ENCODE measurements at regions not wholly inside any gene's neighbourhood (a gene's known extent, or its start where the extent isn't known, plus 50 kb on each side); places are given as distances from the start of the nearest gene placed in this dataset.

DNA sequence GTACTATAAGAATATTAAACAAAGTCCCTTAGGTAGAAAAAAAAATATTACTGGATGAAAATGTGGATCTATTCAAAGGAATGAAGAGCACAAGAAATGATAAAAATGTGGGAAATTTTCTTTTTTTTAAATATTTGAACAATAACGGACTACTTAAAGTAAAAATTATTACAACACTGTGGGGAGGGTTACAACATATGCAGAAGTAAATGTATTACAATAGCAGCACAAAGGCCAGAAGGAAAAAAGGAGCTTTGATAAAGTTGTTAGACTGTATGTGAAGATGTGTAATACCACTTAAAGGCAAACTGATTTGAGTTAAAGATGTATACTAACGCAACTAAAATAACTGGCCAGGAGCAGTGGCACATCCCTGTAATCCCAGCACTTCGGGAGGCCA is 427.1 kb downstream of the SHQ1 start:
- Histone ChIP-seq H3K27me3 (ENCODE audit: control insufficient read depth, insufficient read depth, low read length) (no peaks in the 10 kb centered on the region), H3K4me3 (ENCODE audit: low read length) (no peak overlapping the region), H3K4me1 (ENCODE audit: control insufficient read depth, insufficient read depth, low read length) (peaks cover 3% of the 10 kb centered on the region), H3K27ac (ENCODE audit: low read length) (no peak overlapping the region), H3K9me3 (ENCODE audit: control insufficient read depth, insufficient read depth, low read length) (no peaks in the 10 kb centered on the region), H3K36me3 (ENCODE audit: control insufficient read depth, insufficient read depth, low read length) (no peaks in the 10 kb centered on the region)
- Mint-ChIP-seq H3K4me1 (peaks cover 72 to 80% of the 10 kb centered on the region in 2 donors), H3K9me3 (peaks cover 0 to 6% of the 10 kb centered on the region in 2 donors), H3K27me3 (ENCODE audit: low read depth in 2 of 2) (no peaks in the 10 kb centered on the region), H3K27ac (no peak overlapping the region), H3K36me3 (no peaks in the 10 kb centered on the region), H3K4me3 (no peak overlapping the region)
- ATAC-seq (no peak), DNase-seq (no peak)
- TF ChIP-seq, protein P1, sequence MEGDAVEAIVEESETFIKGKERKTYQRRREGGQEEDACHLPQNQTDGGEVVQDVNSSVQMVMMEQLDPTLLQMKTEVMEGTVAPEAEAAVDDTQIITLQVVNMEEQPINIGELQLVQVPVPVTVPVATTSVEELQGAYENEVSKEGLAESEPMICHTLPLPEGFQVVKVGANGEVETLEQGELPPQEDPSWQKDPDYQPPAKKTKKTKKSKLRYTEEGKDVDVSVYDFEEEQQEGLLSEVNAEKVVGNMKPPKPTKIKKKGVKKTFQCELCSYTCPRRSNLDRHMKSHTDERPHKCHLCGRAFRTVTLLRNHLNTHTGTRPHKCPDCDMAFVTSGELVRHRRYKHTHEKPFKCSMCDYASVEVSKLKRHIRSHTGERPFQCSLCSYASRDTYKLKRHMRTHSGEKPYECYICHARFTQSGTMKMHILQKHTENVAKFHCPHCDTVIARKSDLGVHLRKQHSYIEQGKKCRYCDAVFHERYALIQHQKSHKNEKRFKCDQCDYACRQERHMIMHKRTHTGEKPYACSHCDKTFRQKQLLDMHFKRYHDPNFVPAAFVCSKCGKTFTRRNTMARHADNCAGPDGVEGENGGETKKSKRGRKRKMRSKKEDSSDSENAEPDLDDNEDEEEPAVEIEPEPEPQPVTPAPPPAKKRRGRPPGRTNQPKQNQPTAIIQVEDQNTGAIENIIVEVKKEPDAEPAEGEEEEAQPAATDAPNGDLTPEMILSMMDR (IDR thresholded peaks at IDR 0.05), result no peak
- intact Hi-C loops (cut with micrococcal nuclease), result loop anchor here (2.0 kb wide), 1 partner anchor 16 kb away; no protein-coding TSS in a partner anchor
- 96% methylated on average over 2 of the region's 3 CpGs for WGBS (ENCODE audit: insufficient coverage)

DNA sequence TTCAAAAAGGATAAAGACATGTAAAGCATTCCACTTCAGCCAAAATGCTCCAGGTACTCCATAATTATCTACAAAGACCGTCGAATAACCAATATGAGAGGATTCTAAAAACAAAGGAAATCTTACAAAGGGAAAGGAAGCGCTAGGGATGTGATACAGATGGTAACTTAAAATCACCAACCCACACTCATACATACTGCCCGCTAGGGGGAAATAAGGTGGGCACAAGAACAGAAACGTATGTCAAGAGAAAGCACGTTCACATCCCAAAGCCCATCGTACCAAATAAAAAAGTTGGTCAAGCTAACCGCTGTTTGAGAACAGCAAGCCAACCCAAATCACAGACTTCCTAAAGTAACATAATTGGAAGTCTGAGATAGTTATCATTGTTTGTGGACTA is 429.4 kb downstream of the SHQ1 start:
- Histone ChIP-seq H3K27ac (ENCODE audit: low read length) (no peak overlapping the region), H3K4me1 (ENCODE audit: control insufficient read depth, insufficient read depth, low read length) (peaks cover 3% of the 10 kb centered on the region), H3K9me3 (ENCODE audit: control insufficient read depth, insufficient read depth, low read length) (no peaks in the 10 kb centered on the region), H3K27me3 (ENCODE audit: control insufficient read depth, insufficient read depth, low read length) (no peaks in the 10 kb centered on the region), H3K36me3 (ENCODE audit: control insufficient read depth, insufficient read depth, low read length) (no peaks in the 10 kb centered on the region), H3K4me3 (ENCODE audit: low read length) (no peak overlapping the region)
- intact Hi-C loops (cut with micrococcal nuclease), result no loop called here
- no peaks in the 10 kb centered on the region for H3K27me3 Mint-ChIP-seq (ENCODE audit: low read depth in 2 of 2)
- TF ChIP-seq, protein P1 (IDR thresholded peaks at IDR 0.05), result no peak
- no peak overlapping the region for H3K4me3 Mint-ChIP-seq
- 94% methylated on average over 6 of the region's 8 CpGs for WGBS (ENCODE audit: insufficient coverage)
- peaks cover 0 to 6% of the 10 kb centered on the region in 2 donors for H3K9me3 Mint-ChIP-seq
- no peak for ATAC-seq
- DNase-seq, result no peak
- peak overlapping the region in 1 of 2 donors; percentile 70 for H3K27ac Mint-ChIP-seq
- H3K36me3 Mint-ChIP-seq, result no peaks in the 10 kb centered on the region
- peaks cover 70 to 76% of the 10 kb centered on the region in 2 donors for H3K4me1 Mint-ChIP-seq

DNA sequence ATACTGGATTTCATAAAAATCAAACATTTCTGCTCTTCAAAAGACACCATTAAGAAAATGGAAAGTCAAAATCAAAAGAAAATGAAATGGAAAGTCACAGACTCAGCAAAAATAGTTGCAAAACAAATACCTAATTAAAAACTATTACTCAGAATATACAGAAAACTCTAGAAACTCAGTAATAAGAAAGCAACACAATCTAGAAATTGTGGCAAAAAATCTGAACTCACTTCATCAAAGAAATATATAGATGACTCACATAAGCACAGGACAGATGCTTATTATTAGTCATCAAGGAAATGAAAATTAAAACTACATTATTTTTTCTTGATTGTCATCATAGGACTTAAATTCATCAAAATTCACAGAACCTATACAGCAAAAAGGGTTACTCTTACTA is 430.0 kb downstream of the SHQ1 start:
- Histone ChIP-seq H3K9me3 (ENCODE audit: control insufficient read depth, insufficient read depth, low read length) (no peaks in the 10 kb centered on the region), H3K27me3 (ENCODE audit: control insufficient read depth, insufficient read depth, low read length) (no peaks in the 10 kb centered on the region), H3K4me1 (ENCODE audit: control insufficient read depth, insufficient read depth, low read length) (no peaks in the 10 kb centered on the region), H3K4me3 (ENCODE audit: low read length) (no peak overlapping the region), H3K36me3 (ENCODE audit: control insufficient read depth, insufficient read depth, low read length) (no peaks in the 10 kb centered on the region), H3K27ac (ENCODE audit: low read length) (no peak overlapping the region)
- H3K27ac Mint-ChIP-seq, result peak overlapping the region in 1 of 2 donors; percentile 70
- H3K27me3 Mint-ChIP-seq (ENCODE audit: low read depth in 2 of 2), result no peaks in the 10 kb centered on the region
- no peaks in the 10 kb centered on the region for H3K36me3 Mint-ChIP-seq
- no peak overlapping the region for H3K4me3 Mint-ChIP-seq
- TF ChIP-seq, protein P1 (IDR thresholded peaks at IDR 0.05), result no peak
- peaks cover 70 to 76% of the 10 kb centered on the region in 2 donors for H3K4me1 Mint-ChIP-seq
- peak in 1 of 3 donors; percentile 42 for ATAC-seq
- H3K9me3 Mint-ChIP-seq, result peaks cover 0 to 6% of the 10 kb centered on the region in 2 donors
- DNase-seq, result no peak
- intact Hi-C loops (cut with micrococcal nuclease), result no loop called here

DNA sequence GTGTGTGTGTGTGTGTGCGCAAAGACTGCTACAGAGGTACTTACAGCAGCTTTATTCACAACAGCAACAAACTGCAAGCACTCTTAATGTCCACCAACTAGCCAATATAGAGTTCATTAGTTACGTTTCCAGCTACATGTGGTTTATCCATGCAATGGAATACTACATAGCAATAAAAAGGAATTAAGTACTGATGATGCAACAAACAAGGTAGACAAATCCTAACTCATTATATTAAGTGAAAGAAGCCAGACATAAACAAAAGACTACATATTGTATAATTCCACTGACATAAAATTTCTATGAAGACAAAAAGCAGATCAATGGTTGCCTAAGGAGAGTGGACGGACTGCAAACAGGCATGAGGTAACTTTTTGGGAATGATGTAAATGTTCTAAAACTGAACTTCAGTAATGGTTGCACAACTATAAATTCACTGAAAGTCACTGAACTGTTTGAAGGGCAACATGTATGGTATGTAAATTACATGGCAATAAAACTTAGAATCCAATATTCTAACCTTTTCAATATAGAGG is 433.7 kb downstream of the SHQ1 start:
- H3K9me3 ChIP-seq (ENCODE audit: control insufficient read depth, insufficient read depth, low read length), result no peaks in the 10 kb centered on the region
- intact Hi-C loops (cut with micrococcal nuclease), result no loop called here
- Mint-ChIP-seq H3K36me3 (no peaks in the 10 kb centered on the region), H3K27me3 (ENCODE audit: low read depth in 2 of 2) (no peaks in the 10 kb centered on the region), H3K4me3 (no peak overlapping the region), H3K27ac (no peak overlapping the region), H3K9me3 (no peaks in the 10 kb centered on the region), H3K4me1 (peaks cover 84 to 88% of the 10 kb centered on the region in 2 donors)
- ATAC-seq (no peak), DNase-seq (no peak)
- H3K4me1 ChIP-seq (ENCODE audit: control insufficient read depth, insufficient read depth, low read length), result no peaks in the 10 kb centered on the region
- 90% methylated on average over 2 of the region's 3 CpGs for WGBS (ENCODE audit: insufficient coverage)
- H3K27me3 ChIP-seq (ENCODE audit: control insufficient read depth, insufficient read depth, low read length), result no peaks in the 10 kb centered on the region
- H3K4me3 ChIP-seq (ENCODE audit: low read length), result no peak overlapping the region
- no peaks in the 10 kb centered on the region for H3K36me3 ChIP-seq (ENCODE audit: control insufficient read depth, insufficient read depth, low read length)
- no peak overlapping the region for H3K27ac ChIP-seq (ENCODE audit: low read length)
- TF ChIP-seq, protein P1 (IDR thresholded peaks at IDR 0.05), result no peak
